Tibial nerve (tissue), 4 donors: ENCODE measurements at regions not wholly inside any gene's neighbourhood (a gene's known extent, or its start where the extent isn't known, plus 50 kb on each side); places are given as distances from the start of the nearest gene placed in this dataset.

Source experiments
- DNase-seq, 2 donors: peaks; one replicate each; pipeline ENCODE4 v3.0.0-alpha.2; 2019; ENCODE audit warnings: low spot score in 2 of 2
- H3K27ac ChIP-seq, 4 donors: fragments of 200-600 bp; sonication (generic) in 3 of 4; one replicate each; pipeline ENCODE4 v1.5.1; 2017 to 2019; ENCODE audit warnings: mild to moderate bottlenecking in 1 of 4
- H3K27me3 ChIP-seq, 2 donors: fragments of 200-600 bp; sonication (generic) in 1 of 2; one replicate each; pipeline versions ENCODE4 v1.5.1 to v1.6.0; 2017 to 2019
- H3K36me3 ChIP-seq, 3 donors: fragments of 200-600 bp; sonication (generic); one replicate each; pipeline ENCODE4 v1.5.1; 2018 to 2019
- H3K4me1 ChIP-seq, 4 donors: fragments of 200-600 bp; sonication (generic) in 3 of 4; one replicate each; pipeline ENCODE4 v1.5.1; 2017 to 2019
- H3K4me3 ChIP-seq, 4 donors: fragments of 200-600 bp; sonication (generic) in 3 of 4; one replicate each; pipeline ENCODE4 v1.5.1; 2017 to 2019; ENCODE audit warnings: mild to moderate bottlenecking in 1 of 4, moderate library complexity in 1 of 4
- H3K9me3 ChIP-seq, 4 donors: fragments of 200-600 bp; sonication (generic) in 3 of 4; one replicate each; pipeline ENCODE4 v1.5.1; 2017 to 2019
- EP300 ChIP-seq, 2 donors: sonication (generic); formaldehyde crosslinking; IDR thresholded peaks; one replicate each; pipeline ENCODE4 v1.6.1; 2017; ENCODE audit warnings: antibody characterized with exemption in 2 of 2, mild to moderate bottlenecking in 1 of 2
- POLR2A ChIP-seq, 2 donors: fragments of 450-650 bp; IDR thresholded peaks; one replicate each; pipeline ENCODE4 v1.6.1; 2017; ENCODE audit warnings: antibody characterized with exemption in 2 of 2, mild to moderate bottlenecking in 2 of 2, moderate library complexity in 2 of 2
- WGBS, 2 donors: methylation state at CpG; one replicate each; pipeline ENCODE4 v1.1.5; 2018; 5-methylcytosine and 5-hydroxymethylcytosine counted together
- TF ChIP-seq, protein P1 (sequence below), 5 experiments: fragments of 200-600 bp in 3 of 5; fragments of 450-650 bp in 2 of 5; sonication (generic) in 3 of 5; IDR thresholded peaks; one replicate each; pipeline ENCODE4 v1.5.1; 2016 to 2019; ENCODE audit warnings: antibody characterized with exemption in 5 of 5, mild to moderate bottlenecking in 3 of 5, moderate library complexity in 2 of 5

DNA sequence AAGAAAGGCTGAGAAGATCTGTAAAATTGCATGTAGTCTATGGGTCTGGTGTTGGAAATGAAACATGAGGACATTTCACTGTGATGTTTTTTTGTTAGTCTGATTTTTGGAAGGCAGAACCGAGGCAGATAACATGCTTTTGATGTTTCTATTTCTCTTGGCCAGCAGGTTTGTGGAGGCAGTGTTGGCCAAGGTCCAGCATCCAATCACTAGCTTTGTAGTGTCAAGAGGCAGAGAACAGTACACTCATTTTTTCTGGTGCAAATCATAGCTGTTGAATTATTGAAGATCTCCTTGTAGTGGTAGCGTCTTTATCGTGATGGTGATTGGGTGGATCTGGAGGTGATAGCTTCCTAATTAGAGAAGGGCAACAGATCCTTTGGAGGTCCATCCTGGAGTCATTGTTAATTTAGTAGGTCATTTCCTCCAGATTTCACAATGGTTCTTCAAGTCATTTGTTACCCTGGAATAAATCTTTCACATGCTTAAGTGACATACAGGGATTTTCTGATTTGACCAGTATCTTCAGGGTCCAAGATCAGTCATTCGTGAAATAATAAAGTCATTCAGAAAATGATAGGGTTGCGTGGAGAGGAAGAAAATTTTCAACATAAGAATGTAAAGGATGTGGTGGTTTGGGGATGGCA lies 252.4 kb upstream of the CPNE8 start:
- no peaks in the 10 kb centered on the region for H3K36me3 ChIP-seq
- no peak overlapping the region for H3K27ac ChIP-seq
- no peaks in the 10 kb centered on the region for H3K4me1 ChIP-seq

DNA sequence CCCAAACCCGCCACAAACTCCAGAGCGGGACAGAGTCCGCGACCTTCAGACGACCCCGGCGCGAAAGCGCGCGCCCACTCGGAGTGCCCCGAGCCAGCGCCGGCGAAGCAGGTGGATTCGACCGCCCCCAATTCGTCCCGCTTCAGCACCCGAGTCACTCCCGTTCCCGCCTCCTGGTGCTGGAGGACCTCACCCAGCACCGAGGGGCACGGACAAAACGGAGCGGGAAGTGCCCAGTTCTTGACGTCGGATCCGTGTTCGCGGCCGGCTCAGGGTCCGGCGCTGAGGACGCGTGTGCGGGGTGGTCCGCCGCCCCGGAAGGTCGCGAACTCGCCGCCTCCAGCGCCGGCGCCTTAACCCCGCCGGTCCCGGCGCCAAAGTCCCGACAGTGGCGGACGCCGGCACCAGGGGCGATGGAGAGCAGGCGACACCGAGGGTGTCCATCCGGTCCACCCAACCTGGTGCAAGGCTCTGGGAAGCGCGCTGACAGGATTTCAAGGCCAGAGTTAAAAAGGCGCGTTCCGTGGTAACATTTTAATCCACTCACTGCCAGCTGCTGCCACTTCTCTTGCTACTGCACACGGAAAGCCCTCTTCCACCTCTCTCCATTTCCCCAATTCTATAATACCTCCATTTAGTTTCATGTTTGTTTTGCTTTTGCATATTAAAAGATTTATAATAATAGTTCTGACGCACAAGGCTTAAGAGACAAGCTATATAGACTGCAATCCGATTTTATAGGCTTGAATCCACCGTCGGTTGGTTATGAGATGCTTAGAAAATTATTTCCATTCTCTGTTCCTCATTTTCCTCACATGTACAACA lies 240.0 kb upstream of the CPNE8 start:
- H3K4me1 ChIP-seq, result peaks cover 0 to 11% (median 2%) of the 10 kb centered on the region in 4 donors
- H3K36me3 ChIP-seq, result no peaks in the 10 kb centered on the region
- H3K9me3 ChIP-seq, result peaks cover 0 to 10% (median 0%) of the 10 kb centered on the region in 4 donors
- TF ChIP-seq, protein P1, sequence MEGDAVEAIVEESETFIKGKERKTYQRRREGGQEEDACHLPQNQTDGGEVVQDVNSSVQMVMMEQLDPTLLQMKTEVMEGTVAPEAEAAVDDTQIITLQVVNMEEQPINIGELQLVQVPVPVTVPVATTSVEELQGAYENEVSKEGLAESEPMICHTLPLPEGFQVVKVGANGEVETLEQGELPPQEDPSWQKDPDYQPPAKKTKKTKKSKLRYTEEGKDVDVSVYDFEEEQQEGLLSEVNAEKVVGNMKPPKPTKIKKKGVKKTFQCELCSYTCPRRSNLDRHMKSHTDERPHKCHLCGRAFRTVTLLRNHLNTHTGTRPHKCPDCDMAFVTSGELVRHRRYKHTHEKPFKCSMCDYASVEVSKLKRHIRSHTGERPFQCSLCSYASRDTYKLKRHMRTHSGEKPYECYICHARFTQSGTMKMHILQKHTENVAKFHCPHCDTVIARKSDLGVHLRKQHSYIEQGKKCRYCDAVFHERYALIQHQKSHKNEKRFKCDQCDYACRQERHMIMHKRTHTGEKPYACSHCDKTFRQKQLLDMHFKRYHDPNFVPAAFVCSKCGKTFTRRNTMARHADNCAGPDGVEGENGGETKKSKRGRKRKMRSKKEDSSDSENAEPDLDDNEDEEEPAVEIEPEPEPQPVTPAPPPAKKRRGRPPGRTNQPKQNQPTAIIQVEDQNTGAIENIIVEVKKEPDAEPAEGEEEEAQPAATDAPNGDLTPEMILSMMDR (IDR thresholded peaks at IDR 0.05), result peak; percentile 75 to 86 (median 79)
- TF ChIP-seq POLR2A (IDR thresholded peaks at IDR 0.05), result no peak
- no peaks in the 10 kb centered on the region for H3K27me3 ChIP-seq
- peak overlapping the region in 3 of 4 donors; percentile 8 to 35 (median 32) for H3K27ac ChIP-seq
- peak; percentile 16 to 30 for DNase-seq
- peak overlapping the region; percentile 50 to 64 (median 56) for H3K4me3 ChIP-seq
- WGBS, 2 donors, result 6 to 7% methylated on average over 24 to 31 of the region's 70 CpGs

More for the DNA sequence above, 252.4 kb upstream of the CPNE8 start:
- no peak for DNase-seq
- Histone ChIP-seq H3K27me3 (no peaks in the 10 kb centered on the region), H3K9me3 (peaks cover 0 to 3% (median 0%) of the 10 kb centered on the region in 4 donors), H3K4me3 (no peak overlapping the region)
- TF ChIP-seq, protein P1 (IDR thresholded peaks at IDR 0.05), result no peak
- no peak for TF ChIP-seq POLR2A (IDR thresholded peaks at IDR 0.05)
- TF ChIP-seq EP300 (IDR thresholded peaks at IDR 0.05), result no peak
- WGBS, 2 donors, result 32 to 37% methylated on average over 5 of the region's 5 CpGs

DNA sequence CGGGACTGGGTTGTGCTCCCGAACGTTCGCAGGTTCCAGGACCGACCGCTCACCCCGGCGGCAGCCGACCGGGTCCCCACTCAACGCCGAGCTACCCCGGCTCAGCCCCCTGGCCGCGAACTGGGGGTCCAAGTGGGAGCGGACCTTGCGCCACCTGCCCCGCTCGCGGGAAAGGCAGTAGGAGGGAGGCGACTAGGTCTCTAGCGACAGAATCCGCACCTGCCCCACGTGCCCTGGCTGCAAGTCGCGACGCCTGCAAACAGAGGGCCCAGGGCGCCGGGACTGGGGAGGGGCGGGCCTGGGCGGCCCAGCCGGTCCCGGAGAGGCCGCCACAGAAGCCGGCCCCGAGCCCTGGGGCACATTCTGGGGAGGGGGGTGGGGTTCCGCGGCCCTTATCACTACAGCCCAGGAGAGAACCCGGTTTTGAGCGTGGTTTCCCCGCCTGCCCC lies 239.2 kb upstream of the CPNE8 start:
- no peak overlapping the region for H3K27ac ChIP-seq

GRCh38 chr12:39138268-39138667 lies 232.9 kb upstream of the CPNE8 start:
- no peak for TF ChIP-seq POLR2A (IDR thresholded peaks at IDR 0.05)
- no peak for TF ChIP-seq EP300 (IDR thresholded peaks at IDR 0.05)
- TF ChIP-seq, protein P1 (IDR thresholded peaks at IDR 0.05), result no peak
- no peak overlapping the region for H3K4me3 ChIP-seq
- H3K36me3 ChIP-seq, result no peaks in the 10 kb centered on the region
- no peak for DNase-seq
- H3K9me3 ChIP-seq, result no peaks in the 10 kb centered on the region
- H3K27ac ChIP-seq, result no peak overlapping the region
- WGBS, 2 donors, result 66 to 71% methylated on average over 4 of the region's 4 CpGs
- H3K27me3 ChIP-seq, result no peaks in the 10 kb centered on the region
- no peaks in the 10 kb centered on the region for H3K4me1 ChIP-seq

More for the DNA sequence above, 239.2 kb upstream of the CPNE8 start:
- Histone ChIP-seq H3K36me3 (no peaks in the 10 kb centered on the region), H3K4me1 (peaks cover 0 to 11% (median 2%) of the 10 kb centered on the region in 4 donors), H3K27me3 (no peaks in the 10 kb centered on the region), H3K9me3 (peaks cover 0 to 2% (median 0%) of the 10 kb centered on the region in 4 donors), H3K4me3 (peak overlapping the region; percentile 50 to 64 (median 56))
- 39 to 43% methylated on average over 26 to 38 of the region's 41 CpGs for WGBS, 2 donors
- TF ChIP-seq, protein P1 (IDR thresholded peaks at IDR 0.05), result no peak
- no peak for TF ChIP-seq EP300 (IDR thresholded peaks at IDR 0.05)
- no peak for TF ChIP-seq POLR2A (IDR thresholded peaks at IDR 0.05)
- DNase-seq, result no peak

DNA sequence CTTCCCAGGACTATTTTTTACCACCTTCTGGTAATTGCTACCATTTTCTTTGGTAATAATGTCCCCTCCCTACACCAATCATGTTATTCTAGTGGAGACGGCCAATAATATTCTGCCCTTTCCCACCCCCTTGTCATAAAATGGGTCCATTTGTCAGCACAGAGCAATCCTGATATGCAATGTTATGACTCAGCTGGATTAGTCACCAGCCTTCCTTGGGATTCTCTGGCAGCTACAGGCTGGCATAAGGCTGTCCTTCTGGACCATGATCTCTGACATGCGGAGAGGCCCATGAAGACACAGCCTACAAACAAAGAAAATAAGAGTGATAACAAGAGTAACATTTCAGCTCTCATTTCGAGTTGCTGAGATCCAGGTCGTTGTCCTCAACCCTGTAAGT lies 222.0 kb upstream of the CPNE8 start:
- no peaks in the 10 kb centered on the region for H3K4me1 ChIP-seq
- peaks cover 0 to 10% (median 0%) of the 10 kb centered on the region in 4 donors for H3K9me3 ChIP-seq
- DNase-seq, result no peak
- no peaks in the 10 kb centered on the region for H3K36me3 ChIP-seq
- no peak for TF ChIP-seq POLR2A (IDR thresholded peaks at IDR 0.05)
- TF ChIP-seq, protein P1 (IDR thresholded peaks at IDR 0.05), result no peak
- TF ChIP-seq EP300 (IDR thresholded peaks at IDR 0.05), result no peak
- H3K27ac ChIP-seq, result no peak overlapping the region
- H3K27me3 ChIP-seq, result no peaks in the 10 kb centered on the region
- no peak overlapping the region for H3K4me3 ChIP-seq
- WGBS, 2 donors, result 62 to 63% methylated on average over 4 of the region's 4 CpGs
